CD14-positive monocyte (primary cell): ENCODE measurements at regions not wholly inside any gene's neighbourhood (a gene's known extent, or its start where the extent isn't known, plus 50 kb on each side); places are given as distances from the start of the nearest gene placed in this dataset.

Experiments
- DNase-seq, 3 donors: peaks; one replicate each; pipeline ENCODE4 v3.0.0-alpha.2; 2011 to 2022
- H2AFZ ChIP-seq: 2 replicates; pipeline ENCODE4 v1.6.0; 2012; ENCODE audit warnings: mild to moderate bottlenecking, low read depth, low read length, inconsistent platforms; ENCODE audit not compliant: insufficient read depth, poor library complexity, severe bottlenecking
- H3K27ac ChIP-seq, 2 donors: 1 replicate in 1 of 2; 2 replicates in 1 of 2; pipeline ENCODE4 v1.5.1; 2012 to 2013; ENCODE audit warnings: low read length in 2 of 2, control low read depth in 1 of 2, inconsistent platforms in 1 of 2, low read depth in 1 of 2, mild to moderate bottlenecking in 1 of 2
- H3K27me3 ChIP-seq, 2 donors: one replicate each; pipeline versions ENCODE4 v1.6.0 to v1.6.1; 2011 to 2013; ENCODE audit warnings: low read length in 2 of 2; ENCODE audit not compliant: control insufficient read depth in 2 of 2, insufficient read depth in 2 of 2
- H3K36me3 ChIP-seq, 2 donors: replicated peaks in 1 of 2; 1 replicate in 1 of 2; 2 replicates in 1 of 2; pipeline versions ENCODE4 v1.5.1 to v1.6.1; 2012 to 2013; ENCODE audit warnings: low read length in 2 of 2, control low read depth in 1 of 2, inconsistent platforms in 1 of 2, mild to moderate bottlenecking in 1 of 2; ENCODE audit not compliant: insufficient read depth in 2 of 2, control insufficient read depth in 1 of 2
- H3K4me1 ChIP-seq, 2 donors: 1 replicate in 1 of 2; 2 replicates in 1 of 2; pipeline versions ENCODE4 v1.5.1 to v1.6.1; 2012 to 2013; ENCODE audit warnings: low read length in 2 of 2, control low read depth in 1 of 2, inconsistent platforms in 1 of 2, mild to moderate bottlenecking in 1 of 2, moderate library complexity in 1 of 2; ENCODE audit not compliant: insufficient read depth in 2 of 2, control insufficient read depth in 1 of 2
- H3K4me2 ChIP-seq: replicated peaks from 2 replicates; pipeline ENCODE3; 2012; ENCODE audit warnings: low read length, moderate library complexity, mild to moderate bottlenecking; ENCODE audit not compliant: poor library complexity, severe bottlenecking; ENCODE audit errors: extremely low read depth
- H3K4me3 ChIP-seq, 3 experiments: fragments of 200-600 bp in 1 of 3; sonication (generic) in 1 of 3; replicated peaks in 1 of 3; 1 replicate in 2 of 3; 2 replicates in 1 of 3; pipeline ENCODE4 v1.5.1; 2011 to 2013; ENCODE audit warnings: low read length in 3 of 3, mild to moderate bottlenecking in 3 of 3, control low read depth in 2 of 3, low read depth in 2 of 3, inconsistent platforms in 1 of 3, moderate library complexity in 1 of 3
- H3K79me2 ChIP-seq: 2 replicates; pipeline ENCODE4 v1.6.0; 2012; ENCODE audit warnings: mild to moderate bottlenecking, control low read depth, inconsistent platforms, low read length, moderate library complexity; ENCODE audit not compliant: insufficient read depth
- H3K9ac ChIP-seq: 2 replicates; pipeline ENCODE4 v1.6.0; 2017; ENCODE audit warnings: low read length, mild to moderate bottlenecking; ENCODE audit not compliant: insufficient read depth, poor library complexity, severe bottlenecking
- H3K9me3 ChIP-seq, 2 donors: replicated peaks in 1 of 2; 1 replicate in 1 of 2; 2 replicates in 1 of 2; pipeline versions ENCODE4 v1.5.1 to v1.6.1; 2012 to 2013; ENCODE audit warnings: low read length in 2 of 2, control low read depth in 1 of 2; ENCODE audit not compliant: control insufficient read depth in 1 of 2, insufficient read depth in 1 of 2
- H4K20me1 ChIP-seq: 2 replicates; pipeline ENCODE4 v1.6.0; 2012; ENCODE audit warnings: mild to moderate bottlenecking, low read length, control low read depth, moderate library complexity; ENCODE audit not compliant: insufficient read depth
- H3K27ac Mint-ChIP-seq, 7 donors: one replicate each; pipeline ENCODE4 v1.8.0; 2020; ENCODE audit warnings: mild to moderate bottlenecking in 7 of 7, mixed read lengths in 7 of 7, moderate library complexity in 6 of 7, inconsistent platforms in 2 of 7
- H3K27me3 Mint-ChIP-seq, 3 donors: one replicate each; pipeline ENCODE4 v1.8.0; 2021 to 2022; ENCODE audit warnings: low read depth in 3 of 3, mild to moderate bottlenecking in 3 of 3, mixed read lengths in 3 of 3, moderate library complexity in 3 of 3, inconsistent platforms in 1 of 3
- H3K36me3 Mint-ChIP-seq, 2 donors: one replicate each; pipeline ENCODE4 v1.8.0; 2020; ENCODE audit warnings: mixed read lengths in 2 of 2, inconsistent platforms in 1 of 2, mild to moderate bottlenecking in 1 of 2
- H3K4me1 Mint-ChIP-seq: one replicate; pipeline ENCODE4 v1.8.0; 2020; ENCODE audit warnings: mild to moderate bottlenecking, mixed read lengths
- H3K4me3 Mint-ChIP-seq, 2 donors: one replicate each; pipeline ENCODE4 v1.8.0; 2020; ENCODE audit warnings: mild to moderate bottlenecking in 2 of 2, mixed read lengths in 2 of 2, moderate library complexity in 1 of 2
- H3K9me3 Mint-ChIP-seq, 7 donors: one replicate each; pipeline ENCODE4 v1.8.0; 2020 to 2022; ENCODE audit warnings: mixed read lengths in 7 of 7, mild to moderate bottlenecking in 6 of 7, moderate library complexity in 6 of 7, inconsistent platforms in 2 of 7
- CTCF ChIP-seq: fragments of 200-600 bp; IDR thresholded peaks from one replicate; pipeline ENCODE4 v1.8.0; 2022; ENCODE audit warnings: antibody characterized with exemption, mild to moderate bottlenecking
- WGBS: methylation state at CpG from one replicate; pipeline ENCODE4 v1.1.5; 2013; ENCODE audit warnings: missing lambda C conversion rate; ENCODE audit not compliant: insufficient coverage; 5-methylcytosine and 5-hydroxymethylcytosine counted together
- intact Hi-C, 2 donors: fragments of 100-400 bp; cut with micrococcal nuclease; formaldehyde crosslinking; loops; one replicate each; pipeline versions ENCODE4 v1.15.0 to v1.15.1; 2023

GRCh38 chr4:174086829-174087799 lies 196.4 kb downstream of the FBXO8 start:
- no peaks in the 10 kb centered on the region for H3K36me3 ChIP-seq
- H3K4me3 Mint-ChIP-seq: peak overlapping the region in 1 of 2 donors; percentile 33

GRCh38 chr4:174084981-174085380 lies 198.5 kb downstream of the FBXO8 start:
- TF ChIP-seq CTCF: no peak
- Histone ChIP-seq H2AFZ (no peak overlapping the region), H3K4me2 (no peak overlapping the region), H3K36me3 (no peaks in the 10 kb centered on the region), H4K20me1 (no peaks in the 10 kb centered on the region), H3K4me3 (no peak overlapping the region), H3K9ac (no peak overlapping the region), H3K79me2 (no peaks in the 10 kb centered on the region), H3K27ac (no peak overlapping the region), H3K9me3 (no peaks in the 10 kb centered on the region), H3K27me3 (peaks cover 0 to 7% of the 10 kb centered on the region in 2 donors), H3K4me1 (no peaks in the 10 kb centered on the region)
- H3K4me3 Mint-ChIP-seq: no peak overlapping the region
- intact Hi-C loops: no loop called here
- H3K4me1 Mint-ChIP-seq: peaks cover 1% of the 10 kb centered on the region
- H3K9me3 Mint-ChIP-seq: peaks cover 0 to 2% (median 0%) of the 10 kb centered on the region in 7 donors
- DNase-seq: no peak
- WGBS: no CpG with 5 or more reads among the region's 2 CpGs
- H3K27ac Mint-ChIP-seq: no peak overlapping the region
- H3K27me3 Mint-ChIP-seq: peaks cover 10 to 16% (median 10%) of the 10 kb centered on the region in 3 donors
- no peaks in the 10 kb centered on the region for H3K36me3 Mint-ChIP-seq

More at GRCh38 chr4:174086829-174087799, 196.4 kb downstream of the FBXO8 start:
- 12% methylated on average over 7 of the region's 14 CpGs for WGBS
- Histone ChIP-seq H3K4me3 (no peak overlapping the region), H3K27ac (no peak overlapping the region), H3K27me3 (peaks cover 0 to 7% of the 10 kb centered on the region in 2 donors), H3K4me2 (no peak overlapping the region), H3K9ac (no peak overlapping the region), H3K4me1 (no peaks in the 10 kb centered on the region), H3K79me2 (no peaks in the 10 kb centered on the region), H2AFZ (no peak overlapping the region), H4K20me1 (no peaks in the 10 kb centered on the region), H3K9me3 (no peaks in the 10 kb centered on the region)
- Mint-ChIP-seq H3K36me3 (no peaks in the 10 kb centered on the region), H3K27me3 (peaks cover 10 to 16% (median 10%) of the 10 kb centered on the region in 3 donors), H3K9me3 (peaks cover 0 to 2% (median 0%) of the 10 kb centered on the region in 7 donors), H3K27ac (no peak overlapping the region), H3K4me1 (peaks cover 1% of the 10 kb centered on the region)
- TF ChIP-seq CTCF: no peak
- no peak for DNase-seq
- intact Hi-C loops: no loop called here
